ENCODE measurements at regions not wholly inside any gene's neighbourhood (a gene's known extent, or its start where the extent isn't known, plus 50 kb on each side); places are given as distances from the start of the nearest gene placed in this dataset.
A peak's percentile ranks its signal among the peaks of the same experiment; 100 is the strongest.

DNA sequence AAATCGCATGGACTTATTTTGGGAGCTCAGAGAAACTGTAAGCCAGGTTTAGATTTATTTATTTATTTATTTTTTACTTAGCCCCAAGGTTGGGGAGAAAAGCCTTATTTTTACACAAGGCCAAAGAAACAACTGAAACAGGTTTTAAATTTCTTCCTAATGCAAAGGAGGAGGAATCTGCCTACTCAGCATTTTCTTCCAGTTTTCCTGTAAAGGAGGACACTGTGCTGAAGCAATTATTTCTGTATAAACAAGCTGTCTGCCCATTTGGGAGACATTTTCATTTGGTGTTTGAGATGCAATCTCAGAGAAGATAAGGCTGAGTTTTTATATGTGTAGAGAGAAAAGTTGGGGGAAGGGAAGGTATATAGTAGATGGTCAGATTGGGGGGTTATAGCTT is 125.0 kb downstream of the ETAA1 start:
- POLR2A ChIA-PET, result no interaction called here
- no peaks in the 10 kb centered on the region for H3K9me3 ChIP-seq
- CTCF ChIA-PET, result interaction anchor here (1.0 kb wide), 1 partner anchor 9 kb away, joined by 3 read pairs; no protein-coding TSS in a partner anchor
- H3K27ac ChIP-seq, result no peak overlapping the region
- WGBS (ENCODE audit: missing lambda C conversion rate), result 87% methylated on average over 1 of the region's 1 CpG
- H3K4me1 ChIP-seq, result peaks cover 7% of the 10 kb centered on the region; the same call in 1 of the 3 replicates
- no peak for DNase-seq (ENCODE audit: low read depth in 1 of 2, low spot score in 1 of 2)
- no peak overlapping the region for H3K4me2 ChIP-seq
- H3K4me3 ChIP-seq, result no peak overlapping the region
- peak; percentile 99 for TF ChIP-seq MAFK (IDR thresholded peaks at IDR 0.05; ENCODE audit: partially characterized antibody)
- TF ChIP-seq MAZ (IDR thresholded peaks at IDR 0.05; ENCODE audit: borderline replicate concordance, low read depth, low read length), result no peak
- ATAC-seq, result no peak
- FAIRE-seq, result no peak

GRCh38 chr2:67524213-67524612 is 127.1 kb downstream of the ETAA1 start:
- Histone ChIP-seq H3K4me3 (no peak overlapping the region), H3K4me2 (no peak overlapping the region), H3K9me3 (0 out of 3 replicates have a peak, but pooled peaks cover 11% of the 10 kb centered on the region), H3K4me1 (peaks cover 7% of the 10 kb centered on the region; the same call in 1 of the 3 replicates), H3K27ac (no peak overlapping the region)
- POLR2A ChIA-PET, result no interaction called here
- no peak for ATAC-seq
- FAIRE-seq, result no peak
- DNase-seq (ENCODE audit: low read depth in 1 of 2, low spot score in 1 of 2), result no peak
- CTCF ChIA-PET, result interaction anchor here (0.5 to 1.1 kb wide), 3 partner anchors 19 to 141 kb away, joined by 3 read pairs; no protein-coding TSS in a partner anchor
- 84% methylated on average over 2 of the region's 2 CpGs for WGBS (ENCODE audit: missing lambda C conversion rate)
- TF ChIP-seq EHMT2 (IDR thresholded peaks at IDR 0.05; ENCODE audit: low read depth), result no peak
- no peak for TF ChIP-seq NPAS2 (CRISPR knock-in tag; IDR thresholded peaks at IDR 0.05; ENCODE audit: borderline replicate concordance)
- TF ChIP-seq, protein P1, sequence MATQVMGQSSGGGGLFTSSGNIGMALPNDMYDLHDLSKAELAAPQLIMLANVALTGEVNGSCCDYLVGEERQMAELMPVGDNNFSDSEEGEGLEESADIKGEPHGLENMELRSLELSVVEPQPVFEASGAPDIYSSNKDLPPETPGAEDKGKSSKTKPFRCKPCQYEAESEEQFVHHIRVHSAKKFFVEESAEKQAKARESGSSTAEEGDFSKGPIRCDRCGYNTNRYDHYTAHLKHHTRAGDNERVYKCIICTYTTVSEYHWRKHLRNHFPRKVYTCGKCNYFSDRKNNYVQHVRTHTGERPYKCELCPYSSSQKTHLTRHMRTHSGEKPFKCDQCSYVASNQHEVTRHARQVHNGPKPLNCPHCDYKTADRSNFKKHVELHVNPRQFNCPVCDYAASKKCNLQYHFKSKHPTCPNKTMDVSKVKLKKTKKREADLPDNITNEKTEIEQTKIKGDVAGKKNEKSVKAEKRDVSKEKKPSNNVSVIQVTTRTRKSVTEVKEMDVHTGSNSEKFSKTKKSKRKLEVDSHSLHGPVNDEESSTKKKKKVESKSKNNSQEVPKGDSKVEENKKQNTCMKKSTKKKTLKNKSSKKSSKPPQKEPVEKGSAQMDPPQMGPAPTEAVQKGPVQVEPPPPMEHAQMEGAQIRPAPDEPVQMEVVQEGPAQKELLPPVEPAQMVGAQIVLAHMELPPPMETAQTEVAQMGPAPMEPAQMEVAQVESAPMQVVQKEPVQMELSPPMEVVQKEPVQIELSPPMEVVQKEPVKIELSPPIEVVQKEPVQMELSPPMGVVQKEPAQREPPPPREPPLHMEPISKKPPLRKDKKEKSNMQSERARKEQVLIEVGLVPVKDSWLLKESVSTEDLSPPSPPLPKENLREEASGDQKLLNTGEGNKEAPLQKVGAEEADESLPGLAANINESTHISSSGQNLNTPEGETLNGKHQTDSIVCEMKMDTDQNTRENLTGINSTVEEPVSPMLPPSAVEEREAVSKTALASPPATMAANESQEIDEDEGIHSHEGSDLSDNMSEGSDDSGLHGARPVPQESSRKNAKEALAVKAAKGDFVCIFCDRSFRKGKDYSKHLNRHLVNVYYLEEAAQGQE (IDR thresholded peaks at IDR 0.05), result no peak
- no peak for TF ChIP-seq ZSCAN20 (CRISPR knock-in tag; IDR thresholded peaks at IDR 0.05)
- TF ChIP-seq SMC3 (IDR thresholded peaks at IDR 0.05), result no peak

GRCh38 chr2:67524777-67525176 is 127.6 kb downstream of the ETAA1 start:
- Histone ChIP-seq H3K27ac (no peak overlapping the region), H3K4me2 (no peak overlapping the region), H3K4me3 (no peak overlapping the region), H3K9me3 (0 out of 3 replicates have a peak, but pooled peaks cover 11% of the 10 kb centered on the region), H3K4me1 (peaks cover 7% of the 10 kb centered on the region; the same call in 1 of the 3 replicates)
- no peak for TF ChIP-seq CEBPB (IDR thresholded peaks at IDR 0.05)
- no peak for TF ChIP-seq RAD21 (conservative IDR thresholded peaks at IDR 0.05 in 1 of 2, IDR thresholded peaks at IDR 0.05 in 1 of 2)
- TF ChIP-seq, protein P2, sequence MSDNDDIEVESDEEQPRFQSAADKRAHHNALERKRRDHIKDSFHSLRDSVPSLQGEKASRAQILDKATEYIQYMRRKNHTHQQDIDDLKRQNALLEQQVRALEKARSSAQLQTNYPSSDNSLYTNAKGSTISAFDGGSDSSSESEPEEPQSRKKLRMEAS (IDR thresholded peaks at IDR 0.05), result no peak
- TF ChIP-seq BHLHE40 (IDR thresholded peaks at IDR 0.05; ENCODE audit: low read depth, low read length), result no peak
- TF ChIP-seq ZFP36 (IDR thresholded peaks at IDR 0.05; ENCODE audit: borderline replicate concordance, partially characterized antibody), result no peak
- no peak for TF ChIP-seq GATA3 (IDR thresholded peaks at IDR 0.05; ENCODE audit: borderline replicate concordance)
- no peak for TF ChIP-seq HOXB5 (CRISPR knock-in tag; IDR thresholded peaks at IDR 0.05)
- POLR2A ChIA-PET, result no interaction called here
- CTCF ChIA-PET, result interaction anchor here (0.5 to 1.1 kb wide), 2 partner anchors 25 to 141 kb away, joined by 3 read pairs; no protein-coding TSS in a partner anchor
- FAIRE-seq, result no peak
- no peak for DNase-seq (ENCODE audit: low read depth in 1 of 2, low spot score in 1 of 2)
- no peak for ATAC-seq

- FAIRE-seq (no peak), DNase-seq (ENCODE audit: low read depth in 1 of 2, low spot score in 1 of 2) (peak in 1 of 2 experiments; percentile 17), ATAC-seq (no peak)
- Histone ChIP-seq H3K27ac (no peak overlapping the region), H3K4me2 (peak overlapping the region; percentile 12; the same call in 1 of the 3 replicates), H3K9me3 (0 out of 3 replicates have a peak, but pooled peaks cover 11% of the 10 kb centered on the region), H3K4me3 (no peak overlapping the region), H3K4me1 (peaks cover 7% of the 10 kb centered on the region; the same call in 1 of the 3 replicates)
- 31% methylated on average over 4 of the region's 4 CpGs for WGBS (ENCODE audit: missing lambda C conversion rate)
- TF ChIP-seq CEBPB (IDR thresholded peaks at IDR 0.05) (peak; percentile 89 to 91), CHD2 (IDR thresholded peaks at IDR 0.05; ENCODE audit: low read length, partially characterized antibody) (no peak), ZC3H11A (IDR thresholded peaks at IDR 0.05) (no peak)
- ChIA-PET CTCF (no interaction called here), POLR2A (no interaction called here)
Observed at GRCh38 chr2:67526283-67526682, 129.2 kb downstream of the ETAA1 start.
